B cell (primary cell): ENCODE measurements at regions not wholly inside any gene's neighbourhood (a gene's known extent, or its start where the extent isn't known, plus 50 kb on each side); places are given as distances from the start of the nearest gene placed in this dataset.

ENCODE experiments used
- ATAC-seq: fragments of 200-7000 bp; cut with Tn5 transposase; one replicate; pipeline ENCODE4 v1.10.0; 2021; ENCODE audit warnings: low read depth, mild to moderate bottlenecking, moderate number of reproducible peaks, moderate library complexity
- CTCF ChIA-PET: fragments of 350-600 bp; sonication (Branson Sonifier 250); formaldehyde crosslinking; loops from one replicate; lab custom pipeline; 2021; ENCODE audit warnings: antibody characterized with exemption, inconsistent platforms; lab: Charles Lee
- POLR2A ChIA-PET: fragments of 350-600 bp; sonication (Branson Sonifier 250); formaldehyde crosslinking; loops from one replicate; lab custom pipeline; 2021; ENCODE audit warnings: antibody characterized with exemption; lab: Charles Lee
- DNase-seq: peaks from one replicate; pipeline ENCODE4 v3.0.0; 2013
- H2AFZ ChIP-seq: 2 replicates; pipeline ENCODE4 v1.6.1; 2012; ENCODE audit warnings: mild to moderate bottlenecking, low read depth, low read length; ENCODE audit not compliant: insufficient read depth, poor library complexity, severe bottlenecking
- H3K27ac ChIP-seq, 2 donors: 1 replicate in 1 of 2; 2 replicates in 1 of 2; pipeline ENCODE4 v1.5.1; 2012 to 2013; ENCODE audit warnings: low read length in 2 of 2, mild to moderate bottlenecking in 2 of 2, moderate library complexity in 1 of 2
- H3K27me3 ChIP-seq, 4 experiments: fragments of 200-600 bp in 1 of 4; sonication (generic) in 1 of 4; replicated peaks in 1 of 4; 1 replicate in 2 of 4; 2 replicates in 2 of 4; pipeline versions ENCODE4 v1.6.1 to v1.7.0; 2013 to 2016; ENCODE audit warnings: low read length in 3 of 4, mild to moderate bottlenecking in 2 of 4, mixed read lengths in 1 of 4, moderate library complexity in 1 of 4; ENCODE audit not compliant: insufficient read depth in 4 of 4, control insufficient read depth in 3 of 4; ENCODE audit errors: control extremely low read depth in 1 of 4
- H3K36me3 ChIP-seq, 2 experiments: replicated peaks in 1 of 2; 1 replicate in 1 of 2; 2 replicates in 1 of 2; pipeline versions ENCODE4 v1.6.1 to v1.7.1; 2013; ENCODE audit warnings: low read length in 1 of 2; ENCODE audit not compliant: insufficient read depth in 2 of 2, control insufficient read depth in 1 of 2; ENCODE audit errors: control extremely low read depth in 1 of 2, extremely low read depth in 1 of 2
- H3K4me1 ChIP-seq, 2 donors: fragments of 200-600 bp in 1 of 2; sonication (generic) in 1 of 2; 1 replicate in 1 of 2; 2 replicates in 1 of 2; pipeline versions ENCODE4 v1.5.1 to v1.6.1; 2013 to 2017; ENCODE audit warnings: low read length in 2 of 2; ENCODE audit not compliant: control insufficient read depth in 2 of 2, insufficient read depth in 2 of 2
- H3K4me2 ChIP-seq: replicated peaks from 2 replicates; pipeline ENCODE3; 2012; ENCODE audit warnings: mild to moderate bottlenecking, low read depth, low read length; ENCODE audit not compliant: poor library complexity, severe bottlenecking
- H3K4me3 ChIP-seq, 5 experiments: fragments of 200-600 bp in 1 of 5; sonication (generic) in 1 of 5; 1 replicate in 3 of 5; 2 replicates in 2 of 5; pipeline versions ENCODE4 v1.5.1 to v1.7.0; 2011 to 2016; ENCODE audit warnings: low read length in 4 of 5, mild to moderate bottlenecking in 4 of 5, low read depth in 2 of 5, control low read depth in 1 of 5, moderate library complexity in 1 of 5; ENCODE audit not compliant: insufficient read depth in 1 of 5; ENCODE audit errors: control extremely low read depth in 1 of 5, extremely low read depth in 1 of 5
- H3K79me2 ChIP-seq: fragments of 200-600 bp; sonication (generic); one replicate; pipeline ENCODE4 v1.6.0; 2016; ENCODE audit warnings: low read length; ENCODE audit not compliant: control insufficient read depth, insufficient read depth
- H3K9ac ChIP-seq: fragments of 200-600 bp; sonication (generic); 2 replicates; pipeline ENCODE4 v1.6.1; 2017; ENCODE audit warnings: mild to moderate bottlenecking, low read length, moderate library complexity
- H3K9me3 ChIP-seq, 3 donors: one replicate each; pipeline versions ENCODE4 v1.6.1 to v1.7.1; 2013; ENCODE audit warnings: low read length in 2 of 3; ENCODE audit not compliant: control insufficient read depth in 2 of 3, insufficient read depth in 1 of 3; ENCODE audit errors: control extremely low read depth in 1 of 3
- H4K20me1 ChIP-seq: 2 replicates; pipeline ENCODE4 v1.6.0; 2012; ENCODE audit warnings: mild to moderate bottlenecking, low read length; ENCODE audit not compliant: insufficient read depth, control insufficient read depth, poor library complexity, severe bottlenecking
- H3K27ac Mint-ChIP-seq: one replicate; pipeline ENCODE4 v1.8.0; 2021; ENCODE audit warnings: mixed read lengths
- H3K27me3 Mint-ChIP-seq: one replicate; pipeline ENCODE4 v1.8.0; 2021; ENCODE audit warnings: mixed read lengths
- H3K4me1 Mint-ChIP-seq: one replicate; pipeline ENCODE4 v1.8.0; 2021; ENCODE audit warnings: mixed read lengths
- H3K4me3 Mint-ChIP-seq: one replicate; pipeline ENCODE4 v1.8.0; 2021; ENCODE audit warnings: mixed read lengths
- H3K9me3 Mint-ChIP-seq: one replicate; pipeline ENCODE4 v1.8.0; 2022; ENCODE audit warnings: mixed read lengths; ENCODE audit not compliant: insufficient read depth
- CTCF ChIP-seq: fragments of 200-600 bp; IDR thresholded peaks from one replicate; pipeline ENCODE4 v1.8.0; 2022; ENCODE audit warnings: antibody characterized with exemption, mild to moderate bottlenecking
- EZH2 ChIP-seq: IDR thresholded peaks from 2 replicates; pipeline ENCODE4 v1.6.1; 2012; ENCODE audit warnings: borderline replicate concordance, low read depth, mild to moderate bottlenecking, moderate library complexity, low read length; ENCODE audit not compliant: insufficient read depth, poor library complexity, severe bottlenecking
- WGBS: methylation state at CpG from one replicate; pipeline ENCODE4 v1.1.5; 2013; ENCODE audit warnings: missing lambda C conversion rate; ENCODE audit not compliant: insufficient coverage; 5-methylcytosine and 5-hydroxymethylcytosine counted together
- intact Hi-C: fragments of 100-400 bp; cut with micrococcal nuclease; formaldehyde crosslinking; loops from one replicate; pipeline ENCODE4 v1.10.0; 2022

- POLR2A ChIA-PET: no interaction called here
- Mint-ChIP-seq H3K27me3 (peaks cover 4% of the 10 kb centered on the region), H3K4me3 (no peak overlapping the region), H3K9me3 (peaks cover 10% of the 10 kb centered on the region), H3K27ac (no peak overlapping the region), H3K4me1 (no peaks in the 10 kb centered on the region)
- H4K20me1 ChIP-seq: no peaks in the 10 kb centered on the region
- H3K27ac ChIP-seq: no peak overlapping the region
- H3K36me3 ChIP-seq: no peaks in the 10 kb centered on the region
- no peak overlapping the region for H3K4me3 ChIP-seq
- WGBS: 42% methylated on average over 12 of the region's 15 CpGs
- TF ChIP-seq EZH2: no peak
- no peak for TF ChIP-seq CTCF
- H3K9ac ChIP-seq: no peak overlapping the region
- DNase-seq (no peak), ATAC-seq (no peak)
- H3K9me3 ChIP-seq: peaks cover 5 to 19% (median 7%) of the 10 kb centered on the region in 3 donors
- intact Hi-C loops: no loop called here
- no peaks in the 10 kb centered on the region for H3K79me2 ChIP-seq
- H3K4me2 ChIP-seq: no peak overlapping the region
- H3K27me3 ChIP-seq: no peaks in the 10 kb centered on the region
- H3K4me1 ChIP-seq: no peaks in the 10 kb centered on the region
- CTCF ChIA-PET: no interaction called here
- no peak overlapping the region for H2AFZ ChIP-seq
These were observed 732.4 kb downstream of the MATN1 start for GRCh38 chr1:29991025-29991424.

GRCh38 chr1:29990304-29990703 lies 733.1 kb downstream of the MATN1 start:
- ChIA-PET POLR2A (no interaction called here), CTCF (no interaction called here)
- Histone ChIP-seq H3K4me2 (no peak overlapping the region), H3K4me1 (no peaks in the 10 kb centered on the region), H3K79me2 (no peaks in the 10 kb centered on the region), H3K27me3 (no peaks in the 10 kb centered on the region), H3K9ac (no peak overlapping the region), H2AFZ (no peak overlapping the region), H3K9me3 (peaks cover 5 to 19% (median 7%) of the 10 kb centered on the region in 3 donors), H3K36me3 (no peaks in the 10 kb centered on the region), H3K27ac (no peak overlapping the region), H3K4me3 (no peak overlapping the region), H4K20me1 (no peaks in the 10 kb centered on the region)
- intact Hi-C loops: no loop called here
- no peak for TF ChIP-seq EZH2
- no peak for TF ChIP-seq CTCF
- Mint-ChIP-seq H3K27ac (no peak overlapping the region), H3K4me3 (no peak overlapping the region), H3K9me3 (peaks cover 8% of the 10 kb centered on the region), H3K27me3 (peaks cover 4% of the 10 kb centered on the region), H3K4me1 (no peaks in the 10 kb centered on the region)
- 100% methylated on average over 2 of the region's 8 CpGs for WGBS
- no peak for DNase-seq
- ATAC-seq: no peak
